Fibroblast of the conjunctiva (primary cell): ENCODE measurements at regions not wholly inside any gene's neighbourhood (a gene's known extent, or its start where the extent isn't known, plus 50 kb on each side); places are given as distances from the start of the nearest gene placed in this dataset.
A peak's percentile ranks its signal among the peaks of the same experiment; 100 is the strongest.
"Not testable (repeated sequence)": the region's sequence is repeated elsewhere in the genome, so short reads cannot be mapped to it uniquely, and the experiment has no call there.

Experiments used
- DNase-seq: peaks from one replicate; pipeline ENCODE4 v3.0.0-alpha.2; 2010; ENCODE audit warnings: low read depth

- no peak for DNase-seq
Measured at GRCh38 chr7:35971133-35971891, 170.5 kb downstream of the SEPTIN7 start.

GRCh38 chr7:35975851-35976454 lies 175.1 kb downstream of the SEPTIN7 start:
- DNase-seq = peak; percentile 78

- not testable (repeated sequence) for DNase-seq
Measured at GRCh38 chr7:35978816-35979640, 174.0 kb upstream of the EEPD1 start.

- DNase-seq = no peak
Measured at GRCh38 chr7:35982600-35982999, 170.5 kb upstream of the EEPD1 start.

- no peak for DNase-seq
Measured at GRCh38 chr7:35983626-35984025, 169.4 kb upstream of the EEPD1 start.

- DNase-seq = peak; percentile 71
Measured at GRCh38 chr7:35985126-35985754, 167.8 kb upstream of the EEPD1 start.

GRCh38 chr7:35987016-35987415 lies 166.0 kb upstream of the EEPD1 start:
- no peak for DNase-seq

GRCh38 chr7:35988105-35988504 lies 164.9 kb upstream of the EEPD1 start:
- DNase-seq = no peak

GRCh38 chr7:35988818-35989217 lies 164.2 kb upstream of the EEPD1 start:
- DNase-seq = peak; percentile 12

- DNase-seq = no peak
Measured at GRCh38 chr7:35991511-35992232, 161.4 kb upstream of the EEPD1 start.

GRCh38 chr7:35992436-35992835 lies 160.6 kb upstream of the EEPD1 start:
- no peak for DNase-seq

- no peak for DNase-seq
Measured at GRCh38 chr7:35993113-35993512, 159.9 kb upstream of the EEPD1 start.

- peak; percentile 45 for DNase-seq
Measured at GRCh38 chr7:35993676-35994606, 159.1 kb upstream of the EEPD1 start.

GRCh38 chr7:35995334-35995733 lies 157.7 kb upstream of the EEPD1 start:
- DNase-seq = no peak

GRCh38 chr7:35998481-35998880 lies 154.6 kb upstream of the EEPD1 start:
- no peak for DNase-seq

- no peak for DNase-seq
Measured at GRCh38 chr7:36001546-36001945, 151.5 kb upstream of the EEPD1 start.

GRCh38 chr7:36002900-36003299 lies 150.2 kb upstream of the EEPD1 start:
- DNase-seq = no peak

GRCh38 chr7:36003343-36003742 lies 149.7 kb upstream of the EEPD1 start:
- DNase-seq = no peak

- no peak for DNase-seq
Measured at GRCh38 chr7:36005293-36005692, 147.8 kb upstream of the EEPD1 start.

GRCh38 chr7:36005876-36006275 lies 147.2 kb upstream of the EEPD1 start:
- DNase-seq = no peak
